IMR-90 (cell line): ENCODE measurements at regions not wholly inside any gene's neighbourhood (a gene's known extent, or its start where the extent isn't known, plus 50 kb on each side); places are given as distances from the start of the nearest gene placed in this dataset.

ENCODE experiments used
- ATAC-seq: fragments of 200-7000 bp; cut with Tn5 transposase; 2 replicates; pipeline ENCODE4 v1.9.1; 2020; ENCODE audit warnings: low read depth, mild to moderate bottlenecking, moderate library complexity
- BruUV-seq: library from RNA; stranded (reverse); fragments of 400-500 nt; replicated peaks from 2 replicates; lab custom pipeline; 2021; lab: Mats Ljungman, UMichigan
- CTCF ChIA-PET: fragments of 300-600 bp; formaldehyde crosslinking; extraction: SDS; loops from one replicate; lab custom pipeline; 2021; ENCODE audit warnings: antibody characterized with exemption; lab: Yijun Ruan, JAX
- POLR2A ChIA-PET: fragments of 300-600 bp; sonication (Branson Sonifier 250); formaldehyde crosslinking; loops from one replicate; lab custom pipeline; 2022; ENCODE audit warnings: antibody characterized with exemption; ENCODE audit not compliant: unreplicated experiment; lab: Charles Lee
- DNase-seq: peaks from one replicate; pipeline ENCODE4 v3.0.0; 2013
- H2AFZ ChIP-seq: replicated peaks from 2 replicates; pipeline ENCODE3; 2013; ENCODE audit warnings: low read length, mild to moderate bottlenecking; ENCODE audit not compliant: poor library complexity
- H2AK5ac ChIP-seq: 2 replicates; pipeline ENCODE4 v1.6.1; 2013; ENCODE audit warnings: low read depth, low read length, inconsistent platforms
- H2AK9ac ChIP-seq: replicated peaks from 2 replicates; pipeline ENCODE3; 2013; ENCODE audit warnings: mild to moderate bottlenecking, low read depth, low read length, moderate library complexity; ENCODE audit not compliant: poor library complexity
- H2BK120ac ChIP-seq: 2 replicates; pipeline ENCODE4 v1.6.1; 2013; ENCODE audit warnings: low read depth, low read length, inconsistent platforms
- H2BK15ac ChIP-seq: 3 replicates; pipeline ENCODE4 v1.6.1; 2013; ENCODE audit warnings: low read depth, low read length, inconsistent platforms
- H2BK20ac ChIP-seq: 2 replicates; pipeline ENCODE4 v1.6.1; 2013; ENCODE audit warnings: low read depth, mild to moderate bottlenecking, inconsistent platforms, low read length, moderate library complexity
- H2BK5ac ChIP-seq: 2 replicates; pipeline ENCODE4 v1.6.1; 2013; ENCODE audit warnings: mild to moderate bottlenecking, low read depth, low read length, inconsistent platforms; ENCODE audit not compliant: poor library complexity, severe bottlenecking
- H3K14ac ChIP-seq: replicated peaks from 2 replicates; pipeline ENCODE4 v1.6.1; 2013; ENCODE audit warnings: low read depth, low read length, inconsistent platforms
- H3K18ac ChIP-seq: 2 replicates; pipeline ENCODE4 v1.6.1; 2013; ENCODE audit warnings: low read depth, low read length, control low read depth
- H3K23ac ChIP-seq: 2 replicates; pipeline ENCODE4 v1.6.1; 2013; ENCODE audit warnings: low read depth, low read length, inconsistent platforms
- H3K27ac ChIP-seq: 2 replicates; pipeline ENCODE4 v1.5.1; 2013; ENCODE audit warnings: mild to moderate bottlenecking, control low read depth, low read length; ENCODE audit not compliant: insufficient read depth
- H3K27me3 ChIP-seq: 2 replicates; pipeline ENCODE4 v1.6.1; 2013; ENCODE audit warnings: low read length; ENCODE audit not compliant: control insufficient read depth, insufficient read depth
- H3K36me3 ChIP-seq: 2 replicates; pipeline ENCODE4 v1.6.1; 2013; ENCODE audit warnings: low read length, mixed read lengths; ENCODE audit not compliant: control insufficient read depth, insufficient read depth
- H3K4ac ChIP-seq: 2 replicates; pipeline ENCODE4 v1.6.1; 2013; ENCODE audit warnings: low read depth, low read length, inconsistent platforms
- H3K4me1 ChIP-seq: 2 replicates; pipeline ENCODE4 v1.6.1; 2013; ENCODE audit warnings: low read length, mixed read lengths; ENCODE audit not compliant: control insufficient read depth, insufficient read depth
- H3K4me2 ChIP-seq: 2 replicates; pipeline ENCODE4 v1.6.1; 2013; ENCODE audit warnings: low read depth, mild to moderate bottlenecking, control low read depth, low read length, moderate library complexity
- H3K4me3 ChIP-seq: 2 replicates; pipeline ENCODE4 v1.5.1; 2013; ENCODE audit warnings: low read depth, mild to moderate bottlenecking, control low read depth, low read length, moderate library complexity; ENCODE audit not compliant: insufficient read depth
- H3K56ac ChIP-seq: 2 replicates; pipeline ENCODE4 v1.6.1; 2013; ENCODE audit warnings: low read length, inconsistent platforms; ENCODE audit not compliant: insufficient read depth; ENCODE audit errors: extremely low read depth
- H3K79me1 ChIP-seq, 2 experiments: 2 replicates each; pipeline ENCODE4 v1.6.1; 2013; ENCODE audit warnings: low read length in 2 of 2, inconsistent platforms in 1 of 2, low read depth in 1 of 2
- H3K9ac ChIP-seq: 2 replicates; pipeline ENCODE4 v1.6.1; 2013; ENCODE audit warnings: low read depth, low read length, control low read depth
- H3K9me1 ChIP-seq: 2 replicates; pipeline ENCODE4 v1.6.1; 2013; ENCODE audit warnings: low read length, inconsistent platforms; ENCODE audit not compliant: insufficient read depth
- H3K9me3 ChIP-seq: 2 replicates; pipeline ENCODE4 v1.6.1; 2013; ENCODE audit warnings: low read length; ENCODE audit not compliant: control insufficient read depth, insufficient read depth
- H4K20me1 ChIP-seq: 2 replicates; pipeline ENCODE4 v1.6.1; 2013; ENCODE audit warnings: low read length, inconsistent platforms; ENCODE audit not compliant: insufficient read depth
- H4K5ac ChIP-seq: 2 replicates; pipeline ENCODE4 v1.6.1; 2013; ENCODE audit warnings: mild to moderate bottlenecking, low read depth, low read length, control low read depth
- H4K8ac ChIP-seq, 2 experiments: 2 replicates each; pipeline ENCODE4 v1.6.1; 2013; ENCODE audit warnings: low read depth in 2 of 2, low read length in 2 of 2, control low read depth in 1 of 2, inconsistent platforms in 1 of 2
- H4K91ac ChIP-seq: 2 replicates; pipeline ENCODE4 v1.6.1; 2013; ENCODE audit warnings: low read depth, low read length, inconsistent platforms; ENCODE audit not compliant: insufficient read depth
- BHLHE40 ChIP-seq: fragments of 150-350 bp; IDR thresholded peaks from 2 replicates; pipeline ENCODE4 v1.6.1; 2016; ENCODE audit warnings: mild to moderate bottlenecking, low read depth, low read length
- CEBPB ChIP-seq: IDR thresholded peaks from 2 replicates; pipeline ENCODE4 v1.6.1; 2012; ENCODE audit warnings: low read depth, low read length, improper control_type of control experiment
- CHD1 ChIP-seq: IDR thresholded peaks from 2 replicates; pipeline ENCODE4 v1.6.1; 2012; ENCODE audit warnings: low read depth, low read length, improper control_type of control experiment
- CTCF ChIP-seq: conservative IDR thresholded peaks from 2 replicates; pipeline ENCODE4 v1.5.1; 2012; ENCODE audit warnings: mild to moderate bottlenecking, low read depth, low read length, improper control_type of control experiment
- ELK1 ChIP-seq: fragments of 150-350 bp; IDR thresholded peaks from 2 replicates; pipeline ENCODE4 v1.6.1; 2016; ENCODE audit warnings: low read depth, mild to moderate bottlenecking, low read length, moderate library complexity, borderline replicate concordance
- FOS ChIP-seq: fragments of 150-350 bp; IDR thresholded peaks from 2 replicates; pipeline ENCODE4 v1.6.1; 2016; ENCODE audit warnings: low read depth, low read length
- MAFK ChIP-seq: IDR thresholded peaks from 2 replicates; pipeline ENCODE4 v1.6.1; 2012; ENCODE audit warnings: low read depth, low read length, improper control_type of control experiment
- MAZ ChIP-seq: IDR thresholded peaks from 2 replicates; pipeline ENCODE4 v1.6.1; 2012; ENCODE audit warnings: low read depth, mild to moderate bottlenecking, low read length, improper control_type of control experiment, moderate library complexity, borderline replicate concordance
- MXI1 ChIP-seq: IDR thresholded peaks from 2 replicates; pipeline ENCODE4 v1.6.1; 2012; ENCODE audit warnings: low read depth, mild to moderate bottlenecking, low read length, moderate library complexity, borderline replicate concordance
- NFE2L2 ChIP-seq: fragments of 150-350 bp; IDR thresholded peaks from 2 replicates; pipeline ENCODE4 v1.6.1; 2016; ENCODE audit warnings: low read depth, mild to moderate bottlenecking, low read length
- POLR2A ChIP-seq: IDR thresholded peaks from 2 replicates; pipeline ENCODE4 v1.6.1; 2012; ENCODE audit warnings: mild to moderate bottlenecking, low read depth, low read length
- RAD21 ChIP-seq: IDR thresholded peaks from 2 replicates; pipeline ENCODE4 v1.6.1; 2012; ENCODE audit warnings: low read length, improper control_type of control experiment
- RCOR1 ChIP-seq: IDR thresholded peaks from 2 replicates; pipeline ENCODE4 v1.6.1; 2012; ENCODE audit warnings: mild to moderate bottlenecking, low read length, improper control_type of control experiment; ENCODE audit not compliant: insufficient replicate concordance
- RFX5 ChIP-seq: IDR thresholded peaks from 2 replicates; pipeline ENCODE4 v1.8.0; 2012; ENCODE audit warnings: low read depth, mild to moderate bottlenecking, low read length, moderate library complexity
- SMC3 ChIP-seq: fragments of 150-350 bp; IDR thresholded peaks from 2 replicates; pipeline ENCODE4 v1.6.1; 2016; ENCODE audit warnings: low read depth, mild to moderate bottlenecking, antibody characterized with exemption, low read length, moderate library complexity
- USF2 ChIP-seq: fragments of 150-350 bp; IDR thresholded peaks from 2 replicates; pipeline ENCODE4 v1.6.1; 2017; ENCODE audit warnings: mild to moderate bottlenecking, antibody characterized with exemption, low read length, low read depth
- WGBS, 2 experiments: methylation state at CpG; one replicate each; pipeline versions ENCODE4 v1.1.5 to v1.1.7; 2013; ENCODE audit warnings: missing lambda C conversion rate in 2 of 2; ENCODE audit not compliant: insufficient read length in 1 of 2; ENCODE audit errors: extremely low coverage in 2 of 2; 5-methylcytosine and 5-hydroxymethylcytosine counted together
- dilution Hi-C: fragments of 300-500 bp; cut with HindIII; formaldehyde crosslinking; loops from one replicate; pipeline ENCODE4 v1.14.3; 2018; ENCODE audit warnings: low sequenced_read_pairs; ENCODE audit not compliant: unreplicated experiment
- in situ Hi-C: fragments of 300-500 bp; cut with MboI; formaldehyde crosslinking; loops from 3 replicates; pipeline ENCODE4 v1.14.3; 2019; ENCODE audit warnings: low sequenced_read_pairs, inconsistent platforms, mixed read lengths
- intact Hi-C: fragments of 100-400 bp; cut with micrococcal nuclease; formaldehyde crosslinking; loops from 2 replicates; pipeline ENCODE4 v1.10.0; 2022

- Histone ChIP-seq H2BK20ac (no peak overlapping the region), H3K36me3 (no peaks in the 10 kb centered on the region), H3K27me3 (no peaks in the 10 kb centered on the region), H3K9ac (no peak overlapping the region), H3K56ac (no peak overlapping the region), H4K20me1 (no peaks in the 10 kb centered on the region), H3K4me2 (no peak overlapping the region), H3K4ac (no peak overlapping the region), H4K91ac (no peak overlapping the region), H3K23ac (no peak overlapping the region), H3K4me1 (no peaks in the 10 kb centered on the region), H2BK5ac (no peak overlapping the region), H4K5ac (no peak overlapping the region), H2BK120ac (no peak overlapping the region), H2BK15ac (no peak overlapping the region), H2AFZ (no peak overlapping the region), H3K4me3 (no peak overlapping the region), H2AK5ac (no peak overlapping the region), H3K14ac (no peak overlapping the region), H3K27ac (no peak overlapping the region), H4K8ac (no peak overlapping the region), H3K9me1 (no peaks in the 10 kb centered on the region), H3K9me3 (peaks cover 4% of the 10 kb centered on the region; the same call in 1 of the 2 replicates), H2AK9ac (no peak overlapping the region), H3K79me1 (no peaks in the 10 kb centered on the region), H3K18ac (no peak overlapping the region)
- TF ChIP-seq MAZ (no peak), ELK1 (no peak), MAFK (no peak), RAD21 (no peak), NFE2L2 (no peak), RFX5 (no peak), FOS (no peak), USF2 (no peak), RCOR1 (no peak), POLR2A (no peak), SMC3 (no peak), CTCF (no peak), MXI1 (no peak), BHLHE40 (no peak), CEBPB (no peak), CHD1 (no peak)
- in situ Hi-C loops (no loop called here), dilution Hi-C loops (no loop called here), intact Hi-C loops (no loop called here)
- no CpG with 5 or more reads among the region's 4 CpGs for WGBS, 2 experiments
- BruUV-seq, result no TSS peak
- ChIA-PET POLR2A (no interaction called here), CTCF (interaction anchor here (0.5 kb wide), 1 partner anchor 13 kb away, joined by 7 read pairs; no protein-coding TSS in a partner anchor)
- no peak for DNase-seq
- ATAC-seq, result no peak
Observed at GRCh38 chr5:161047024-161047423, 195.0 kb upstream of the ATP10B start.
